ENCODE measurements at regions not wholly inside any gene's neighbourhood (a gene's known extent, or its start where the extent isn't known, plus 50 kb on each side); places are given as distances from the start of the nearest gene placed in this dataset.

DNA sequence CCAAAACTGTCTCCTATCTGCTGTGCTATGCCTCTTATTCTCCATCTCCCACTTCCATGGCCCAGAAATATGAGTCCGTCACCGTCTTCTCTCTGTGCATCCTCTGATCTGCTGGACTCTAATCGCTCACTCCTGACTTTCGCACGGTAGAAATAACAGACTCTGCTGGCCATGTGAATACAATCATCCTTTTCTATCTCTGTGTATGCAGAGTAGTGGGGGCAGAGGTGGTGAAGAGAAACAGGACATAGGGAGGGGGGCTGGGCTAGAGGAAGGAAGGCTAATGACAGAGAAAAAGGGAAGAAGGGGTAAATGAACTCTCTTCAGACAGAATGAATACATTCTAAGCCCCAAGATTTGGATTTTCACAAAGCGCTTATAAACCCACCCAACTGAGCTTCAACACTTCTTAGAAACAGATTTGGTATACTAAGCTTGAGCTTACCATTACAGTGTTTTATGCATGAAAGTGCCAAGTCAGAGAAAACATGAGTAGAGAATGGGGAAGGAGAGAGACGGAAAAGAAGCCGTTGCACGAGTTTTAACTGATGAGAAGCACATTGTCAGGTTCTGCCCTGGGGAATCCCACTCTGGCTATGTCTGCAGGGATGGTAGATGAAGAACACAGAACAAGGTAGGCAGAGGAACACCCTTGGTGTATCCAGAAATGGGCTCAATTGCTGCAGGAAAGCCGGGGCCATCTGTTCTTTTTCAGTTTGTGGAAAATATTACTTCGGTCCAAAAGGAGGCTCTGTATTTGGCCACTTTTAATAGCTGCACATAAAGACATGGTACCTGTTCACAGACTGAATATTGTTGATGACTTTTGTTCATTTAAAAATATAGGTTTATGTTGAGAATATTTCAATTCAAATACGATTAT lies 324.7 kb downstream of the ETS1 start:
- no peak for DNase-seq (ENCODE audit: low read depth in 2 of 2)

DNA sequence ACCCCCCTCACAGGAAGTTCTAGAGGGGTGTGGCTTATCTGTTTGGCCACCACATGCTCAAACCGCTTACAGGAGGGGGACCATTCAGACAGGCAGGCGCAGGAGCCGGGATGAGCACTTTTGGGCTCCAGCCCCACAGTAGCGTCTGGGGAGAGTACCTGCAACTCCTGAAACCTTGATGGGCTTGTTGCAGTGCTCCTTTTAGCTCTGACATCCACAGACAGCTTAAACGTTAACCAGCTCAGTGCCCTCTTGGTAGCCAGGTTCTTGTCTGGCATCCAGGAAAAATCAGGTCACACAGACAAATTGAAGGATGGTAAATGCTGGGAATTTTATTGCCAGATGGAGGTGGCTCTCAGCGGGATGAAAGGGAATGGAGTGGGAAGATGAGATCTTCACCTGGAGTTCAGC lies 326.3 kb downstream of the ETS1 start:
- DNase-seq (ENCODE audit: low read depth in 2 of 2), result no peak

DNA sequence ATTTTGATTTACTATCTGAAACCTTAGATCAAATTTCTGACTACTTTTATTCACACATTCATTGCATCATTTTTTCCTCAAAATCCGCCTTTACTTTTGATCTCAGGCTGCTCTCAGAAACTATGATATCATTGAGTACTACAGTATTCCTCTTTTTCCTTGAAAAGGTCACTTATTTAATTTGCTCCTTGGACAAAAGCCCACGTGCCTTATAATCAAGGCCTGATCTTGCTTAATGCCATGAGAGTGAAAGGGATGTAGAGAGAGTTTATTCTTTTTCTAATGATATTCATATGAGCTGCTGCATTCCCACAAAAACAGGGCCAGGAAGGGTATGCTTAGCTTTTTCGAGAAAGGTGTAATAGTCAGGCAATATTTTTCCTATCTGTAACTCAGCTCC lies 327.0 kb downstream of the ETS1 start:
- no peak for DNase-seq (ENCODE audit: low read depth in 2 of 2)

DNA sequence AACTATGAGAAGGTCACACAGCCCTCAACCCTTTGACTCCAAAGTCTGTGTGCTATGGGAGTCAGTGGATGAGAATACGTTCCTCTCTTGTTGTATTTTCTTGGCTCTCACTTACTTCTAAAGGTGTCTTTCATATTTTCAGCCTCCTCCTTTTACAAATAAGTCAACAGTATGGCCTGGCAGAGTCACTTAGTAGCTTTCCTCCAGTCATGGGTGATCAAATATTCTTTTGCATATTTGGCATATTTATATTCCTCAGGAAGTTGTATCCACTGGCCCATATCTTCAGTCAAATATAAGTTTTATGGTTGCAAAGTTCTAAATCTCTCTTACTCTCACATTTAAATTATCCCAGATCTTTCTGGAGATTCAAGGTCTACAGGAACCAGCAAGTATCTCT lies 327.5 kb downstream of the ETS1 start:
- DNase-seq (ENCODE audit: low read depth in 2 of 2), result no peak

DNA sequence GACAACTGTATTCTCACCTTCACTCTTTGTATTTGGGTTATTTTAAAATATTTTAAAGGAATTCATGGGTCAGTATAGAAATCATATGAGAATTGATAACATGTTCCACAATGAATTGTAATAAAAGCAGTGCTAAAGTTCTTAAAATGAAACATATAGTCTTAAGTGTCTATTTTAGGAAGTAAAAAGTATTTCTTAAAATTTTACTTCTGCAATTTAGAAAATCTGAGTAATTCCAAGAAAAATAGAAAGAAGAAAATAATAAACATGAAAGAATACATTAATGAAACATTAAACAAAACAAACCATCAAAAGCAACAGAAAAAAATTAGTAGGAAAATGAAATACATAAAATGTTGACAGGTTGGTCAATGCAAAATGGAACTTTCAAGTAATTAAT lies 332.4 kb downstream of the ETS1 start:
- DNase-seq (ENCODE audit: low read depth in 2 of 2), result no peak

DNA sequence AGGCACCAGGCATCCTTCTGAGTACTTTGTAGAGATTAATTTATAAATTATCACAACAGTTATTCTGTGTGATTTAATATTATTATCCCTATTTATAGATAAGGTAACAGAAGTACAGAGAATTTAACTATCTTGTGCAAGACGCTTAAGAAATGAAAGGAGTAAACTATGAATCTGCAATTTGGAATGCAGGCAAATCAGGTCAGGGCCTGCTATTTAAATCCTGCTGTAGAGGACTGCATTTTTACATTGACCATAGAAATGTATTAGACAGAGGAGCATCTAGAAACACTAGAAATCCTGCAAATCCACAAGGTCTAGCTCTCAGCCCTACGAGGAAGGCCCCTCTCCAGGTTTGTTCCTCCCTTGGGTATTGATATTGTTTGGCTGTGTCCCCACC lies 336.2 kb downstream of the ETS1 start:
- no peak for DNase-seq (ENCODE audit: low read depth in 2 of 2)

DNA sequence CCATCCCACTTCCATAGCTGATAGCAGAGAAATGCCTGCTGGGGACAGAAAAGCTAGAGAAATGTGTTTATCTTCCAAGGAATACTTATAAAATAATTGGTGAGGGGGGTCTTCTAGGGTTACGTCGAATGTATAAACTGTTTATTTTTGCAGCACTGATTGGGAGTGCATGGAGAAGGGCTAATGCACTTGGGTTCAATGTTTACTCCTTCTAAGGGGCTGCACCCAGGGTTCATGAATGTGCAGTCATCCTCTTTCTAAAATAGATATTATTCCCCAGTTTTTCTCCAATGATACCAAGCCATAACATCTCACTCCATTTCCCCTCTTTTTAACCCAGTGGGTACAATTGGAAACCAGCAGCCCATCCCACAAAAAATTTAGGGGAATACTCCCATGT lies 336.9 kb downstream of the ETS1 start:
- DNase-seq (ENCODE audit: low read depth in 2 of 2), result no peak

DNA sequence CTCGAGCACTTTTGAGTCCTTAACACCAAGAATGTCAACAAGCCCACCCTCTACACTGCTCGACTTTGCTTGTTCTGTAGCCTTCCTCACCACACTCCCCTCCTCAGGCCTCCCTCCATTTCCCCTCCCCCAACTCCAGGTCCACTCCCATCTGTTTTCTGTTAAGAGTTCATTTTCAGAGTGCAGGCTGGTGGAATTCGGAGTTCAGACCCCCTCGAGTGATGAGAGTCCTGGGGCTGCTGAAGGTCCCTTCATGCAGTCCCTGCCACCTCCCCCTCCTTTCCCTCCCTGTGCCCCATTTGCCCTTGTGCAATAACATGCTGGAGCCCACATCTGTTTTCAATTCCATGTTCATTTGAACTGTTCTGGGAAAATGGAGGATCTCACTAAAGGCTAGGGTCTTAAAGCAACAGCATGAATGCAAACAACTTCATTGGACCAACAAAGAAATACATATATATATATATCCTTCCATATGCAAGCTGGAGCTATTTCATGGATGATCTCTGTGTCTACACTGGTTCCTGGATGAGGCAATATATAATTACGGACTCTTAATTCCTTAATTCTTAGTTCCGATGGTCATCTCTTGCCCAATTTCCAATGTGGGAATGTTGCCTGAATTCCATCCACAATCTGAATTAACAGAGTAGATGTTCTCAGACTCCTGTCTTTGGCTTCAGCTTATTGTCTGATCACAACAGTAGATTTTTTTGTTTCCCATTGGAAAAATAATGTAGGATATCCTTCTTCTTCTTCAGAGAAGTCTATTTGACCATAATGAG lies 340.4 kb downstream of the ETS1 start:
- DNase-seq (ENCODE audit: low read depth in 2 of 2), result no peak

DNA sequence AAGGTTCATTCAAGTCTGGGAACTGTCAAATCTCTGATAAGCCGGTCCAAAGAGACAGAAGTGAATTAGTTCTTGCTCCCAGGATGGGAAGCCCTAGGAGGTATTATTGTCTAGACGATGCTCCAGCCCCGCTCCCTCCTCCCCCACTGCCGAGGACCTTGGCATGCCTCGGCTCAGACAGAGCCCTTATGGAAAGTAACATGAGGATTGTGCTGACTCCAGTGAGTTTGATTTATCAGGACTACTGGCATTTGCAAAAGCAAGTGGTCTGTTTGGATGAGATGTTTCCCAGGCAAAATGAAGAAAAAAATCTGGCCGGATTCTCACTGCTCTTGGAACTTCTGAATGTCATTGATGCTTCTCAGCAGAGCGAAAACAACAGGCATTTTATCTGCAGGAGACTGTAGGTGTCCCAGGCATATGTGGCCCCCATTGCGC lies 341.0 kb downstream of the ETS1 start:
- no peak for DNase-seq (ENCODE audit: low read depth in 2 of 2)

DNA sequence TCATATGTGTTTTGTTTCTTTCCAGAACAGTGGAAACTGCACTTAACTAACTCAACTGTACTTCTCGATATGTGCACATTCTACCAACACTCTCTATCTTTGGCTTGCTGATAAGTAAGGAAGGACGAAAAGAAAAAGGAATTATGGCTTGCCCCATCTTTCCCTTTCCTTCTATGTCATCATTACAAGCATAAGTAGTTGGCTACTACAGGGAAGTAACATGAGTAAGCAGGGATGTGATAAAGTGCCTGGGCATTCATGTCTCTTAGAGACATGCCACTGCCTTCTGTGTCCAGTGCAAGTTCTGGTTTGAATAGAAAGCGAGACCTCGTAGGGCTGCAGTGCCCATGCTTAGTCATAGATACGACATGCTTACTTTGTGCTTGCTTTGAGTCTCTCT lies 342.5 kb downstream of the ETS1 start:
- DNase-seq (ENCODE audit: low read depth in 2 of 2), result no peak

DNA sequence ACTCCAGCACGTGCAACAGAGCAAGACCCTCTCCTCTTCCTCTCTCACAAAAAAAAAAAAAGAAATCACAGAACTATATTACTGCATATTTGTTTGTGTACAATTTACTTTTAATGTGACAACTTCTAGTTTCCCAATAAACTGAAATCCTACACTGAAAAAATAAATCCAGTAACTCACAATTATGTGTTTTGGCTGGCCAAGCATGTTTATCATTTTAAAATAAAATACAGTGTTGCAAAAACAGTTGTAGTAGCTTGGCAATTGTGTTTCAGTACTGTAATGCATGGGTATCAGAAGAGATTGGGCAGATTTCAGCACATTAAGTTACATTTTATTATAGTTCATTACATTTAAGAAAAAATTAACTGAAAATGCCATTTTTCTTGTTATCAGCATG lies 344.9 kb downstream of the ETS1 start:
- DNase-seq (ENCODE audit: low read depth in 2 of 2), result no peak

DNA sequence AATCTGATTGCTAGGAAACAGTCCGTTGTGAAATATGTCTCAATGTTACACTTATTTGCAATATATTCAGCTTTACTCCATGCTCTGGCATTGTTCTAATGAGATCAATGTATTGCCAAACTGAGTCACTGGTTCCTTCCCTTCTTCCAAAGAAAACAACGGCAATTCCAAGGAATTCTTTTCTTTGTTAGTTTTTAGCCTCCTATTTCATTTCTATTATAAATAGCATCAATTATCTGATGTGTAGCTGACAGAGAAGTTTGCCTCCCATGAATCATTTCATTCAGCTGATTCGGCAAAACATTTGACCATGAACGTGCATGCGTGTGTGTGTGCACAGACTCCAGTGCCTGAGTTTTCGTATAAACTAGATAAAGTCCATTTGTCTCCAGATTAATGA lies 346.8 kb downstream of the ETS1 start:
- DNase-seq (ENCODE audit: low read depth in 2 of 2), result no peak

DNA sequence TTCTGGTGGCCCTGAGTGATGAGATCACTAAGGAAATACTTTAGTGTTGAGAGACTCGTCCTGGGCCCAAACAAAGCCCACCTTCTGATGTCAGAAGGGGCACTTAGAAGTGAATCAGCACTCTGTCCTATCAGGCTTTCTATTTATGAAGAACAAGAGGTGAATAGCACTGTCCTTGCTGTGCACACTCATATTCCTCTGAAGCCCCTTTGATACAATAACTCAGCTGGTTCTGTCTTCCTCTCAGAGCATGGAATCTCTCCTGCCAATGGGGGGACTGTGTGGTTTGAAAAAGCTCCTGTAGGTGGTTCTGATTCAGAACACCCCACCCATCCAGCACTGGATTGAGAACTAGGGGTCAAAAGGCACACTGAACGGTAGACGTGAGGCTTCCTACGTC lies 348.1 kb downstream of the ETS1 start:
- DNase-seq (ENCODE audit: low read depth in 2 of 2), result no peak

DNA sequence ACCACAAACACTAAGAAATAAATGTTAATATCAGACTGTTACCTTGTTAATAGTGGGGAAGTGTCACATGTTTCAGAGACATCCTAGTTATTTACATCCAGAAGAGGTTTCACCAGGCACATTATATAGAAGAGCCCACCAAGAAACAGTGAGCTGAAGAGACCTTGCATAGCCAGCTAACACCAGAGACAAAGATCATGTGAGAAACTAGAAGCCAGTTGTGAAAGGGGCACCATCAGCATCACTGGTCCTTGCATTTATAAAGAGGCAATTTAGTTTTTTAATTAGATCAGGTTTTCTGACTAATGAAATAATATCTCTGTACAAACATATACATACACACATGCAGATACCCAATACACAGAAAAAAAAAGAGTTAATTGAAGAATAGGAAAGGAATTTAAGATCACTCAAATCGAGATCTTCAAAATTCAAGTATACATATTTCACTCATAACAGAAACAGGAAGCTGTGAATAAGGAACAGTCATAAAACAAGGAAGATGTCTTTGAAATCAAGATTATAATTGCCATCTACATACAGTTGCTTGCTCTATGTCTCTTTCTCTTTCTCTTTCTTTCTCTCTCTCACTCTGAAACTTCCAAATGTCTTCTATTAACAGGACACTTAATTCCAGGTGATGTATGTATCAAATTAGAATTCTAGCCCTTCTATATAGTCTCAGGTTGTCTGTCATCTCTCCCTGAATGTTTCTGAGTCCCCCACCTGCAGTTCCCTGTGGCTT lies 348.7 kb downstream of the ETS1 start:
- no peak for DNase-seq (ENCODE audit: low read depth in 2 of 2)

DNA sequence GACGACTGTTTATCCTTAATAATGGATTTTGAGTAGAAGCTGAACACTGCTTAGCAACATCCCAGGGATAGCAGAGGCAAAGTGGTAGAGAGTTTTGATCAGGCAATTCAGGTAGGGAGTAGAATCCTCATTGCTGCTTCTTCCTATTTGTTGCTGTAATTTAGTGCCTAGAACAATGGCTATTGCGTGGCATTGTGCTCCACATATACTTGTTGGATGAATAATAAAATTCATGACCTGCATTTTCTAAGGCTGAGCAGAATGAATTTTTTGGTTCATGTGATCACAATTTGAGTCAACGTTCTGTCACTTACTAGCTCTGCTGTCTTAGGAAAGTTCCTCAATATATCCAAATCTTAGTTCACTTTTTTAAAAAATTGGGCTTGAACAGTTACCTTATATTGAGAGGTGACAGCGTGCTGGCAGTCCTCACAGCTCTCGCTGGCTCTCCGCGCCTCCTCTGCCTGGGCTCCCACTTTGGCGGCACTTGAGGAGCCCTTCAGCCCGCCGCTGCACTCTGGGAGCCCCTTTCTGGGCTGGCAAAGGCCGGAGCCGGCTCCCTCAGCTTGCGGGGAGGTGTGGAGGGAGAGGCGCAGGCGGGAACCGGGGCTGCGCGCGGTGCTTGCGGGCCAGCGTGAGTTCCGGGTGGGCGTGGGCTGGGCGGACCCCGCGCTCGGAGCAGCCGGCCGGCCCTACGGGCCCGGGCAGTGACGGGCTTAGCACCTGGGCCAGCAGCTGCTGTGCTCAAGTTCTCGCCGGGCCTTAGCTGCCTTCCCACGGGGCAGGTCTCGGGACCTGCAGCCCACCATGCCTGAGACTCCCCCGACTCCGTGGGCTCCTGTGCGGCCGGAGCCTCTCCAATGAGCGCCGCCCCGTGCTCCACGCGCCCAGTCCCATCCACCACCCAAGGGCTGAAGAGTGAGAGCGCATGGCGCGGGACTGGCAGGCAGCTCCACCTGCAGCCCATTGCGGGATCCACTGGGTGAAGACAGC lies 350.6 kb downstream of the ETS1 start:
- DNase-seq (ENCODE audit: low read depth in 2 of 2), result no peak

DNA sequence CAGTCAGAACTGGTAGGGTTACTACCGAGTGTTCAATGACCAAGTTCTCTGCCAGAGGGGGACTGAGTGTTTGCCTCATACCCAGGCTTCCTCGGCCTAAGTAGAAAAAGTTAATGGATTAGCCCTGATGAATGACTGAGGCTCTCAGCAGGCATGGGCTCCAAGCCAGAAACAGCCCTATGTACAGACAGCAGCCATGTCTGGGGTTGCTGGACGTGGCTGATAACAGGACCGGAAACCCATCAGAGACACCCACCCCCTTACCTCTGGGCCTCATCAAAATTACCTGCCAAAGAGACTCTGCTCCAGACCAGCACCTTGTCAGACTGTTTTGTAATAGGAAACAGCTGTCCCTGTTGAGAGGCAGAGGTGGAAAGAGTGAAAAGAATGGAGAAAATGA lies 351.4 kb downstream of the ETS1 start:
- no peak for DNase-seq (ENCODE audit: low read depth in 2 of 2)

DNA sequence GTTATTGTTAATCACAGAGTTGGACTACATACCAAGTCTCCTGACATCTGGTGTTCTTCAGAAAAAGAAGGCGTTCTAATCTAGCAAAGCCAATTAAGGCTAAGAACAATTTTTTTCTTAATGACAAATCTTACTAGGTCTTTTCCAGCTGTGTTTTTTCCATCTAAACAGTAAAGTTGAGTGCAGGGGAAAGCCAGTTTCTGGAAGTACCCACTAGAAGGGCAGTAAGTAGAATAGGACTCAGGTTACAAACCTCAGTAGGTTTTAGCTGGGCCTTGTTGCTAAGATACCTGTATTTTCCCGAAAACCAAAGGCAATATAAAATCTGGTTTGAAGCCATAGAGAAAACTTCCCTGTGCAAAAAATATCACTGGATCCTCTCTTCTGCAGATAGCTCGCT lies 351.9 kb downstream of the ETS1 start:
- no peak for DNase-seq (ENCODE audit: low read depth in 2 of 2)

DNA sequence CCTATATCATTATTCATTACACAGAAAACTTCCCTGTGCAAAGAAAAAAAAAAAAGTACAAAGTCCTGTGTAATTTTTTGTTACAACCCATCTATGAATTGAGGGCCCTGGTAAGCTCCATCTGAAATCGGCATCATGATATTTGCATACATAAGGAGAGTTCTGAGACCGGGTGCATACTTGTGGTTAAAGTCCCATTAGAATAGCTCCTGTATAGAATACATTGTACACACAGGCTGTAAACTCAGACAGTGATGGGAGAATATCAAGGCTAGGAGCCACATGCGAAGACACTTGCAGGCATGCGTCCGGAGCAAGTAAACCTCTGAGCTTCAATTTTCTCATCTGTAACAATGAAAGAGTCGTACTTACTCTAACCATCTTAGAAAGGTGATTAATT lies 353.2 kb downstream of the ETS1 start:
- no peak for DNase-seq (ENCODE audit: low read depth in 2 of 2)

DNA sequence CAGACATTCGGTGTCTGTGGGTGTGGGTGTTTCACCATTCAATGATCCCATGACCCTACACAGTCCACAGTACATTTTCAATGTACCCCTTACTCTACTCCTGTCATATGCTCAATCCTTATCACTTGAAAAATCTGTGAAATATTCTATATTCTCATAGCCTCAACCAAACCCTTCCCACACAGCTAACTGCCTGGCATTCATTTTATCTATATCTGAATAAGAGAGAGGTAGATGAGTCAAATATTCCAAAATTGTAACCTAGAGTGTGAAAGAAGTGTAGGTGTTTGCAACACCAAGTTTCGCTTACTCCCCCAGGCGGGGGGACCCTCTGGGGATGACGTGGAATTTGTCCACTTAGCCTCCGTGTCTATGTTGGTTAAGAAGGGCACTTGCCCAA lies 354.8 kb downstream of the ETS1 start:
- DNase-seq (ENCODE audit: low read depth in 2 of 2), result peak in 1 of 2 donors; percentile 31

DNA sequence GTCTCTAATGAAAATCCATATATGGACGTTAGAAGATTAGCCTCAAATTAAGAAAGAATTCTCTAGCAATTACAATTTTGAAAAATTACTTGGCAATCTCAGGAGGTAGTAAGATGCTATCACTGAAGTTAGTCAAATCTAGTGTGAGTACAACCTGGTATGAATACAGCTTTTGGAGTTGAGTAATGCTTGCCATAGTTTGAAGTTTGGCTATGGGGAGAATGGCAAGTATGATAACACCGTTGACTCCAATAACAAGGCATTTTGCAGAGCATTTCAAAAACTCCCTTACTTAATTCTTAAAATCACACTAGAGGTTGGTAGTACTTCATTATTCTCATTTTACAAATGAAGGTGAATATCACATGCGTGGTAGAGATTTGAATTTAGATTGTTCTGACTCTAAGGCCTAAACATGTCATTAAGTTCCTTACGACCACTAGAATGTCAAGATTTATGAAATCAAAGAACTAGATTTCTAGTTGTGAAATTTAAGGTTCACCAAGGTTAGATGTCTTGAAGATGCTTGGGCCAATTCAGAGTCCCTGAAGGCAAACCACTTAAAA lies 355.4 kb downstream of the ETS1 start:
- DNase-seq (ENCODE audit: low read depth in 2 of 2), result no peak

DNA sequence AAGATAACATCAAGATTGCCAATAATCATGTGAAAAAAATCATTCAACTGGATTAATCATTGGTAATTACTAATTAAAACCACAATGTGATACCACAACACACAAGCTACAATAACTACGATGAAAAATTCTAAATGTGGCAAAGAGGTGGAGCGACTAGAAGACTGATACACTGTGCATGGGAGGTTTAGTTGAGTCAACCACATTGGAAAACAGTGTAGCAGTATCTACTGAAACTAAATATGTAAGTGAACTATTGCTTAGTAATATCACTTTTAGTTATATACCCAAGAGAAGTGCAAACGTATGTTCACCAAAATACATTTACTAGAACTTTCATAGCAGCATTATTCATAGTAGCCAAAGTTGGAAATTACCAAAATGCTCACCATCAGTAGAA lies 359.9 kb downstream of the ETS1 start:
- no peak for DNase-seq (ENCODE audit: low read depth in 2 of 2)

Measured in stimulated activated CD4-positive, alpha-beta T cell treated with anti-CD3 and anti-CD28 coated beads, Interleukin-1b, Interleukin-23, amount 100 ng/mL, for 4 hours (primary cell).